ENCODE measurements at regions not wholly inside any gene's neighbourhood (a gene's known extent, or its start where the extent isn't known, plus 50 kb on each side); places are given as distances from the start of the nearest gene placed in this dataset.

- Histone ChIP-seq H3K4me3 (ENCODE audit: low read length) (no peak overlapping the region), H3K27ac (ENCODE audit: low read length) (no peak overlapping the region), H3K9me3 (replicated peaks; ENCODE audit: control insufficient read depth, low read depth, low read length) (no peaks in the 10 kb centered on the region), H3K4me1 (ENCODE audit: control insufficient read depth, insufficient read depth, low read length) (no peaks in the 10 kb centered on the region), H3K36me3 (ENCODE audit: control insufficient read depth, insufficient read depth, low read length) (no peaks in the 10 kb centered on the region), H3K27me3 (ENCODE audit: control insufficient read depth, insufficient read depth, low read length) (no peaks in the 10 kb centered on the region)
- 80% methylated on average over 1 of the region's 1 CpG for WGBS (ENCODE audit: insufficient coverage)
- no peak for DNase-seq
These were observed 335.7 kb downstream of the CHRM3 start for GRCh38 chr1:239722035-239722434.

GRCh38 chr1:239723776-239724367, 337.5 kb downstream of the CHRM3 start:
- H3K36me3 ChIP-seq (ENCODE audit: control insufficient read depth, insufficient read depth, low read length) = no peaks in the 10 kb centered on the region
- H3K4me1 ChIP-seq (ENCODE audit: control insufficient read depth, insufficient read depth, low read length) = no peaks in the 10 kb centered on the region
- DNase-seq = no peak
- no peaks in the 10 kb centered on the region for H3K27me3 ChIP-seq (ENCODE audit: control insufficient read depth, insufficient read depth, low read length)
- no peaks in the 10 kb centered on the region for H3K9me3 ChIP-seq (replicated peaks; ENCODE audit: control insufficient read depth, low read depth, low read length)
- WGBS (ENCODE audit: insufficient coverage) = no CpG with 5 or more reads among the region's 2 CpGs
- H3K27ac ChIP-seq (ENCODE audit: low read length) = no peak overlapping the region
- no peak overlapping the region for H3K4me3 ChIP-seq (ENCODE audit: low read length)

- no peaks in the 10 kb centered on the region for H3K27me3 ChIP-seq (ENCODE audit: control insufficient read depth, insufficient read depth, low read length)
- WGBS (ENCODE audit: insufficient coverage) = 83% methylated on average over 3 of the region's 6 CpGs
- no peak for DNase-seq
- no peaks in the 10 kb centered on the region for H3K36me3 ChIP-seq (ENCODE audit: control insufficient read depth, insufficient read depth, low read length)
- no peak overlapping the region for H3K27ac ChIP-seq (ENCODE audit: low read length)
- no peak overlapping the region for H3K4me3 ChIP-seq (ENCODE audit: low read length)
- H3K9me3 ChIP-seq (replicated peaks; ENCODE audit: control insufficient read depth, low read depth, low read length) = no peaks in the 10 kb centered on the region
- H3K4me1 ChIP-seq (ENCODE audit: control insufficient read depth, insufficient read depth, low read length) = no peaks in the 10 kb centered on the region
These were observed 339.0 kb downstream of the CHRM3 start for GRCh38 chr1:239725371-239725770.

GRCh38 chr1:239725933-239726332, 339.6 kb downstream of the CHRM3 start:
- no peak overlapping the region for H3K27ac ChIP-seq (ENCODE audit: low read length)
- H3K4me1 ChIP-seq (ENCODE audit: control insufficient read depth, insufficient read depth, low read length) = no peaks in the 10 kb centered on the region
- no peaks in the 10 kb centered on the region for H3K36me3 ChIP-seq (ENCODE audit: control insufficient read depth, insufficient read depth, low read length)
- H3K9me3 ChIP-seq (replicated peaks; ENCODE audit: control insufficient read depth, low read depth, low read length) = no peaks in the 10 kb centered on the region
- H3K27me3 ChIP-seq (ENCODE audit: control insufficient read depth, insufficient read depth, low read length) = no peaks in the 10 kb centered on the region
- no peak for DNase-seq
- H3K4me3 ChIP-seq (ENCODE audit: low read length) = no peak overlapping the region
- 80% methylated on average over 1 of the region's 5 CpGs for WGBS (ENCODE audit: insufficient coverage)

- no peaks in the 10 kb centered on the region for H3K27me3 ChIP-seq (ENCODE audit: control insufficient read depth, insufficient read depth, low read length)
- H3K27ac ChIP-seq (ENCODE audit: low read length) = no peak overlapping the region
- H3K9me3 ChIP-seq (replicated peaks; ENCODE audit: control insufficient read depth, low read depth, low read length) = no peaks in the 10 kb centered on the region
- WGBS (ENCODE audit: insufficient coverage) = 88% methylated on average over 1 of the region's 2 CpGs
- DNase-seq = no peak
- H3K4me1 ChIP-seq (ENCODE audit: control insufficient read depth, insufficient read depth, low read length) = no peaks in the 10 kb centered on the region
- H3K4me3 ChIP-seq (ENCODE audit: low read length) = no peak overlapping the region
- H3K36me3 ChIP-seq (ENCODE audit: control insufficient read depth, insufficient read depth, low read length) = no peaks in the 10 kb centered on the region
These were observed 344.0 kb downstream of the CHRM3 start for GRCh38 chr1:239730378-239730777.

GRCh38 chr1:239731082-239731748, 344.8 kb downstream of the CHRM3 start:
- DNase-seq = no peak
- H3K27ac ChIP-seq (ENCODE audit: low read length) = no peak overlapping the region
- 72% methylated on average over 3 of the region's 5 CpGs for whole genome bisulfite sequencing (ENCODE audit: insufficient coverage)
- H3K4me3 ChIP-seq (ENCODE audit: low read length) = no peak overlapping the region
- H3K9me3 ChIP-seq (replicated peaks; ENCODE audit: control insufficient read depth, low read depth, low read length) = no peaks in the 10 kb centered on the region
- no peaks in the 10 kb centered on the region for H3K27me3 ChIP-seq (ENCODE audit: control insufficient read depth, insufficient read depth, low read length)
- no peaks in the 10 kb centered on the region for H3K36me3 ChIP-seq (ENCODE audit: control insufficient read depth, insufficient read depth, low read length)
- H3K4me1 ChIP-seq (ENCODE audit: control insufficient read depth, insufficient read depth, low read length) = no peaks in the 10 kb centered on the region

- 70% methylated on average over 2 of the region's 2 CpGs for WGBS (ENCODE audit: insufficient coverage)
These were observed 346.4 kb downstream of the CHRM3 start for GRCh38 chr1:239732770-239733169.

GRCh38 chr1:239733995-239734394, 347.6 kb downstream of the CHRM3 start:
- Histone ChIP-seq H3K27ac (ENCODE audit: low read length) (no peak overlapping the region), H3K36me3 (ENCODE audit: control insufficient read depth, insufficient read depth, low read length) (no peaks in the 10 kb centered on the region), H3K27me3 (ENCODE audit: control insufficient read depth, insufficient read depth, low read length) (no peaks in the 10 kb centered on the region), H3K9me3 (replicated peaks; ENCODE audit: control insufficient read depth, low read depth, low read length) (no peaks in the 10 kb centered on the region), H3K4me1 (ENCODE audit: control insufficient read depth, insufficient read depth, low read length) (no peaks in the 10 kb centered on the region), H3K4me3 (ENCODE audit: low read length) (no peak overlapping the region)
- DNase-seq = no peak
- no CpG with 5 or more reads among the region's 3 CpGs for WGBS (ENCODE audit: insufficient coverage)

More at GRCh38 chr1:239732770-239733169, 346.4 kb downstream of the CHRM3 start:
- H3K9me3 ChIP-seq (replicated peaks; ENCODE audit: control insufficient read depth, low read depth, low read length) = no peaks in the 10 kb centered on the region
- H3K4me3 ChIP-seq (ENCODE audit: low read length) = no peak overlapping the region
- no peak for DNase-seq
- H3K36me3 ChIP-seq (ENCODE audit: control insufficient read depth, insufficient read depth, low read length) = no peaks in the 10 kb centered on the region
- no peak overlapping the region for H3K27ac ChIP-seq (ENCODE audit: low read length)
- no peaks in the 10 kb centered on the region for H3K27me3 ChIP-seq (ENCODE audit: control insufficient read depth, insufficient read depth, low read length)
- H3K4me1 ChIP-seq (ENCODE audit: control insufficient read depth, insufficient read depth, low read length) = no peaks in the 10 kb centered on the region

- H3K27ac ChIP-seq (ENCODE audit: low read length) = no peak overlapping the region
- DNase-seq = peak; percentile 17
- no CpG with 5 or more reads among the region's 2 CpGs for WGBS (ENCODE audit: insufficient coverage)
These were observed 348.7 kb downstream of the CHRM3 start for GRCh38 chr1:239735111-239735510.

GRCh38 chr1:239736479-239736878, 350.1 kb downstream of the CHRM3 start:
- no peaks in the 10 kb centered on the region for H3K9me3 ChIP-seq (replicated peaks; ENCODE audit: control insufficient read depth, low read depth, low read length)
- DNase-seq = no peak
- no peak overlapping the region for H3K4me3 ChIP-seq (ENCODE audit: low read length)
- H3K27me3 ChIP-seq (ENCODE audit: control insufficient read depth, insufficient read depth, low read length) = no peaks in the 10 kb centered on the region
- H3K4me1 ChIP-seq (ENCODE audit: control insufficient read depth, insufficient read depth, low read length) = no peaks in the 10 kb centered on the region
- WGBS (ENCODE audit: insufficient coverage) = no CpG with 5 or more reads among the region's 2 CpGs
- no peak overlapping the region for H3K27ac ChIP-seq (ENCODE audit: low read length)
- no peaks in the 10 kb centered on the region for H3K36me3 ChIP-seq (ENCODE audit: control insufficient read depth, insufficient read depth, low read length)

More at GRCh38 chr1:239735111-239735510, 348.7 kb downstream of the CHRM3 start:
- H3K27me3 ChIP-seq (ENCODE audit: control insufficient read depth, insufficient read depth, low read length) = no peaks in the 10 kb centered on the region
- H3K36me3 ChIP-seq (ENCODE audit: control insufficient read depth, insufficient read depth, low read length) = no peaks in the 10 kb centered on the region
- no peaks in the 10 kb centered on the region for H3K9me3 ChIP-seq (replicated peaks; ENCODE audit: control insufficient read depth, low read depth, low read length)
- no peak overlapping the region for H3K4me3 ChIP-seq (ENCODE audit: low read length)
- no peaks in the 10 kb centered on the region for H3K4me1 ChIP-seq (ENCODE audit: control insufficient read depth, insufficient read depth, low read length)
